Muscle of leg (tissue), 3 donors: ENCODE measurements at regions not wholly inside any gene's neighbourhood (a gene's known extent, or its start where the extent isn't known, plus 50 kb on each side); places are given as distances from the start of the nearest gene placed in this dataset.
"Not testable (repeated sequence)": the region's sequence is repeated elsewhere in the genome, so short reads cannot be mapped to it uniquely, and the experiment has no call there.

ENCODE experiments used
- DNase-seq: peaks from one replicate; pipeline ENCODE4 v3.0.0; 2013
- H3K27ac ChIP-seq: one replicate; pipeline ENCODE4 v1.5.1; 2013; ENCODE audit warnings: mild to moderate bottlenecking, low read length, control low read depth
- H3K27me3 ChIP-seq: one replicate; pipeline ENCODE4 v1.6.1; 2013; ENCODE audit warnings: low read length; ENCODE audit not compliant: control insufficient read depth, insufficient read depth
- H3K36me3 ChIP-seq: one replicate; pipeline ENCODE4 v1.6.1; 2013; ENCODE audit warnings: low read length; ENCODE audit not compliant: control insufficient read depth, insufficient read depth
- H3K4me1 ChIP-seq: one replicate; pipeline ENCODE4 v1.6.1; 2013; ENCODE audit warnings: low read length; ENCODE audit not compliant: control insufficient read depth, insufficient read depth
- H3K4me3 ChIP-seq: one replicate; pipeline ENCODE4 v1.5.1; 2013; ENCODE audit warnings: low read length, control low read depth
- H3K9me3 ChIP-seq: replicated peaks from 2 replicates; pipeline ENCODE4 v1.6.1; 2013; ENCODE audit warnings: low read depth, low read length; ENCODE audit not compliant: control insufficient read depth
- WGBS: methylation state at CpG from one replicate; pipeline ENCODE4 v1.1.5; 2013; ENCODE audit warnings: missing lambda C conversion rate; ENCODE audit not compliant: insufficient coverage; 5-methylcytosine and 5-hydroxymethylcytosine counted together

- Histone ChIP-seq H3K4me1 (no peaks in the 10 kb centered on the region), H3K4me3 (no peak overlapping the region), H3K27me3 (peaks cover 2% of the 10 kb centered on the region), H3K27ac (no peak overlapping the region), H3K9me3 (no peaks in the 10 kb centered on the region), H3K36me3 (no peaks in the 10 kb centered on the region)
- DNase-seq: no peak
- WGBS: 63% methylated on average over 1 of the region's 3 CpGs
Observed at GRCh38 chr3:10655105-10655504, 149.7 kb upstream of the ATP2B2 start.

- H3K4me3 ChIP-seq, H3K27ac ChIP-seq, H3K9me3 ChIP-seq, DNase-seq, H3K4me1 ChIP-seq, H3K36me3 ChIP-seq, H3K27me3 ChIP-seq: not testable (repeated sequence)
- no CpG with 5 or more reads among the region's 5 CpGs for WGBS
Observed at GRCh38 chr3:10657339-10657738, 152.0 kb upstream of the ATP2B2 start.

DNA sequence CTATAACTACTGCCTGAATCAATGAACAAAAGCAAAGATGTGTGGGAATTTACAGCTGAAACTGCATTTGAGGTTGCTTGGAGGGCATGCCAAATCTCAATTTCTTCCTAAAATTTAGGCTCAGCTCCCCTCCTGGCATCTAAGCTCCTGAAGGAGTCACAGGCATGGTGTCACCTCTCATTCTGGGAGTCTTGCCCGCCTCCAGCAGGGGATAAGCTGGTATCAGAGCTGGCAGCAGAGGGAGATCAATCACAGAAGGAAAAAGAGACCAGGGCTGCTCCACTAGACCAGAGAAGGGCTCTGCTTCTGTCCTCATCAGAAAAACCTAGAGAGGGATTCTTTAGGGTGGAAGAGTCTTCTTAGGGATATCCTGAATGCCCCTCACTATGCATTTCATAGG, 150.4 kb upstream of the SLC6A11 start:
- no CpG with 5 or more reads among the region's 1 CpG for WGBS
- no peak for DNase-seq
- Histone ChIP-seq H3K36me3 (no peaks in the 10 kb centered on the region), H3K27ac (no peak overlapping the region), H3K9me3 (no peaks in the 10 kb centered on the region), H3K4me3 (no peak overlapping the region), H3K4me1 (no peaks in the 10 kb centered on the region), H3K27me3 (peaks cover 21% of the 10 kb centered on the region)

- Histone ChIP-seq H3K27ac (no peak overlapping the region), H3K4me3 (no peak overlapping the region), H3K27me3 (peaks cover 21% of the 10 kb centered on the region), H3K4me1 (no peaks in the 10 kb centered on the region), H3K36me3 (no peaks in the 10 kb centered on the region), H3K9me3 (no peaks in the 10 kb centered on the region)
- no peak for DNase-seq
- 31% methylated on average over 5 of the region's 6 CpGs for WGBS
Observed at GRCh38 chr3:10666621-10667020, 149.4 kb upstream of the SLC6A11 start.

- H3K4me3 ChIP-seq: no peak overlapping the region
- 80% methylated on average over 6 of the region's 8 CpGs for whole genome bisulfite sequencing
- DNase-seq: no peak
- H3K4me1 ChIP-seq: no peaks in the 10 kb centered on the region
- H3K27me3 ChIP-seq: peaks cover 21% of the 10 kb centered on the region
- H3K9me3 ChIP-seq: no peaks in the 10 kb centered on the region
- no peak overlapping the region for H3K27ac ChIP-seq
- no peaks in the 10 kb centered on the region for H3K36me3 ChIP-seq
Observed at GRCh38 chr3:10667269-10667668, 148.8 kb upstream of the SLC6A11 start.

- no peak for DNase-seq
- H3K4me3 ChIP-seq: no peak overlapping the region
- no peaks in the 10 kb centered on the region for H3K4me1 ChIP-seq
- H3K27me3 ChIP-seq: peaks cover 21% of the 10 kb centered on the region
- H3K9me3 ChIP-seq: no peaks in the 10 kb centered on the region
- no peaks in the 10 kb centered on the region for H3K36me3 ChIP-seq
- WGBS: 77% methylated on average over 14 of the region's 14 CpGs
- H3K27ac ChIP-seq: no peak overlapping the region
Observed at GRCh38 chr3:10667901-10668476, 148.0 kb upstream of the SLC6A11 start.

DNA sequence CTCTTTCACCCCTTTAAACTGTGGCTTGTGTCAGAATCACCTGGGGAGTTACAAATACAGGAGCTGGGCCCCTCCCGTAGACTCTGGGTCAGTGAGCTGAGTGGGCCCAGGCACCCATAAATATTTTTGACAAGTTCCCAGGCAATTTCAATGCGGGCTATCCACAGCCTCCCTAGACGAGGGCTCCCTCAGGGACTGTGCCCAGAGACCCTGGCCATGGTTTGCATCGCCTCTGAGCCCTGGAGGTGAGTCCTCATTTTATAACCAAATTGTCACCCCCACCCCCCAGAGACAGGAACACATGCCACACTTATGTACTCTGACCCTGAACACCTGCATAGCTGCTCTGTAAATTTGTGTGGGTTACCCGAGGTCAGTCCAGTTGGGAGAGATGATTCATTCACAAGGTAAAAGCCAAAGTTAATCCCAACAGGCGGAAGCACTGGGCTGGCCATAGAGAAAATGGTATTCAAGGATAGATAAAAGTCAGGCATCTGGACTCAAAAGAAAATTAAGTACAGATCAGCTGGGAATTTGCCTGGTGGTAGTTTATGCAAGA, 146.5 kb upstream of the SLC6A11 start:
- no peak overlapping the region for H3K4me3 ChIP-seq
- no peaks in the 10 kb centered on the region for H3K36me3 ChIP-seq
- 40% methylated on average over 4 of the region's 6 CpGs for WGBS
- DNase-seq: no peak
- peaks cover 14% of the 10 kb centered on the region for H3K27me3 ChIP-seq
- H3K4me1 ChIP-seq: no peaks in the 10 kb centered on the region
- H3K9me3 ChIP-seq: no peaks in the 10 kb centered on the region
- no peak overlapping the region for H3K27ac ChIP-seq

- H3K36me3 ChIP-seq: no peaks in the 10 kb centered on the region
- H3K4me3 ChIP-seq: no peak overlapping the region
- no peak overlapping the region for H3K27ac ChIP-seq
- H3K4me1 ChIP-seq: no peaks in the 10 kb centered on the region
- H3K9me3 ChIP-seq: no peaks in the 10 kb centered on the region
- no peak for DNase-seq
- 26% methylated on average over 2 of the region's 5 CpGs for WGBS
- H3K27me3 ChIP-seq: peaks cover 7% of the 10 kb centered on the region
Observed at GRCh38 chr3:10672422-10672821, 143.6 kb upstream of the SLC6A11 start.

DNA sequence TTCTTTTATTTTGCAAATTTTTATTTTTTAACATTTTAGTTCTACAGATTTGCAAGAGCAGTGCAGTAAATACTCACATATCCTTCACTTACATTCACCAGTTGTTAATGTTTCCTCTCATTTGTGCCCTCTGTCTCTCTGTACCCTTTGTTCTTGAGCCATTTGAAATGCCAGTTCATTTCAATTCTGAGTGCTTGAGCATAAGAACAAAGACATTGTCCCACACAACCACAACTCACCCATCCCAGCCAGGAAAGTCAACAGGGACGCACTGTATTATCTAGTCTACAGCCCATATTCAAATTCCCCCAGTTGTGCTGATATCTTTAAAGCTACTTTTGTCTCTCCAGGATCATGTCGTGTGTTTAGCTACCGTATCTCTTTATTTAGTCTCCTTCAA, 141.4 kb upstream of the SLC6A11 start:
- Histone ChIP-seq H3K4me1 (no peaks in the 10 kb centered on the region), H3K9me3 (no peaks in the 10 kb centered on the region), H3K27ac (no peak overlapping the region), H3K36me3 (no peaks in the 10 kb centered on the region), H3K4me3 (no peak overlapping the region), H3K27me3 (peaks cover 2% of the 10 kb centered on the region)
- WGBS: 56% methylated on average over 1 of the region's 3 CpGs
- no peak for DNase-seq

GRCh38 chr3:10676905-10677304, 139.1 kb upstream of the SLC6A11 start:
- no CpG with 5 or more reads among the region's 1 CpG for WGBS
- Histone ChIP-seq H3K9me3 (no peaks in the 10 kb centered on the region), H3K4me3 (no peak overlapping the region), H3K4me1 (no peaks in the 10 kb centered on the region), H3K36me3 (no peaks in the 10 kb centered on the region), H3K27me3 (peaks cover 2% of the 10 kb centered on the region), H3K27ac (no peak overlapping the region)
- DNase-seq: no peak
